OCI-LY7 (cell line): ENCODE measurements at regions not wholly inside any gene's neighbourhood (a gene's known extent, or its start where the extent isn't known, plus 50 kb on each side); places are given as distances from the start of the nearest gene placed in this dataset.

Experiments used
- BruUV-seq: library from RNA; stranded (reverse); fragments of 400-500 nt; replicated peaks from 2 replicates; lab custom pipeline; 2021; lab: Mats Ljungman, UMichigan
- CTCF ChIA-PET: fragments of 300-600 bp; sonication (Branson Sonifier 250); formaldehyde crosslinking; loops from one replicate; lab custom pipeline; 2022; ENCODE audit warnings: antibody characterized with exemption; ENCODE audit not compliant: unreplicated experiment; lab: Charles Lee
- POLR2A ChIA-PET: fragments of 300-600 bp; sonication (Branson Sonifier 250); formaldehyde crosslinking; loops from one replicate; lab custom pipeline; 2022; ENCODE audit warnings: antibody characterized with exemption; lab: Charles Lee
- DNase-seq: peaks from one replicate; pipeline ENCODE4 v3.0.0-alpha.2; 2015; ENCODE audit warnings: low spot score
- H2AFZ ChIP-seq: fragments of 200-600 bp; sonication (generic), shearing (Covaris generic); 2 replicates; pipeline ENCODE4 v1.6.1; 2014; ENCODE audit warnings: mild to moderate bottlenecking, antibody characterized with exemption, low read length, moderate library complexity
- H3K27ac ChIP-seq: fragments of 200-600 bp; sonication (generic); 2 replicates; pipeline ENCODE4 v1.5.1; 2014; ENCODE audit warnings: mixed run types, low read depth, mild to moderate bottlenecking, moderate library complexity, low read length, inconsistent platforms; ENCODE audit not compliant: poor library complexity, severe bottlenecking
- H3K36me3 ChIP-seq: fragments of 200-600 bp; sonication (generic); 2 replicates; pipeline ENCODE4 v1.6.1; 2014; ENCODE audit warnings: mild to moderate bottlenecking, antibody characterized with exemption, low read length, moderate library complexity, mixed read lengths; ENCODE audit not compliant: insufficient read depth
- H3K4me1 ChIP-seq: fragments of 200-600 bp; sonication (generic); 2 replicates; pipeline ENCODE4 v1.5.1; 2014; ENCODE audit warnings: mild to moderate bottlenecking, low read length; ENCODE audit not compliant: insufficient read depth, poor library complexity, severe bottlenecking
- H3K4me2 ChIP-seq: fragments of 200-600 bp; sonication (generic); 2 replicates; pipeline ENCODE4 v1.6.1; 2014; ENCODE audit warnings: mild to moderate bottlenecking, low read length
- H3K4me3 ChIP-seq: fragments of 200-600 bp; sonication (generic); 2 replicates; pipeline ENCODE4 v1.5.1; 2014; ENCODE audit warnings: mild to moderate bottlenecking, low read depth, low read length; ENCODE audit not compliant: poor library complexity, severe bottlenecking
- H3K79me2 ChIP-seq: fragments of 200-600 bp; sonication (generic); 2 replicates; pipeline ENCODE4 v1.6.1; 2016; ENCODE audit warnings: low read depth, mild to moderate bottlenecking, low read length, moderate library complexity, mixed read lengths; ENCODE audit not compliant: insufficient read depth
- H3K9me2 ChIP-seq: fragments of 200-600 bp; sonication (generic); 2 replicates; pipeline ENCODE4 v1.6.1; 2016; ENCODE audit warnings: mild to moderate bottlenecking, low read length, mixed read lengths; ENCODE audit not compliant: insufficient read depth
- H3K9me3 ChIP-seq: fragments of 200-600 bp; sonication (generic); 2 replicates; pipeline ENCODE4 v1.6.1; 2014; ENCODE audit warnings: mild to moderate bottlenecking, mixed run types, low read length, mixed read lengths
- H4K20me1 ChIP-seq: fragments of 200-600 bp; sonication (generic); 2 replicates; pipeline ENCODE4 v1.6.1; 2014; ENCODE audit warnings: mild to moderate bottlenecking, antibody characterized with exemption, low read length, moderate library complexity, mixed read lengths; ENCODE audit not compliant: insufficient read depth
- EZH2phosphoT487 ChIP-seq: fragments of 200-600 bp; sonication (generic); IDR thresholded peaks from 2 replicates; pipeline ENCODE4 v1.6.1; 2018; ENCODE audit warnings: low read depth, borderline replicate concordance, mild to moderate bottlenecking, mixed run types, antibody characterized with exemption, low read length, moderate library complexity, mixed read lengths
- intact Hi-C: fragments of 100-400 bp; cut with micrococcal nuclease; formaldehyde crosslinking; loops from one replicate; pipeline ENCODE4 v1.10.0; 2022; ENCODE audit not compliant: unreplicated experiment
- TF ChIP-seq, protein P1 (sequence below): fragments of 200-600 bp; sonication (generic); conservative IDR thresholded peaks from 2 replicates; pipeline ENCODE4 v1.5.1; 2014; ENCODE audit warnings: mild to moderate bottlenecking, antibody characterized with exemption, low read length, moderate library complexity, mixed read lengths

DNA sequence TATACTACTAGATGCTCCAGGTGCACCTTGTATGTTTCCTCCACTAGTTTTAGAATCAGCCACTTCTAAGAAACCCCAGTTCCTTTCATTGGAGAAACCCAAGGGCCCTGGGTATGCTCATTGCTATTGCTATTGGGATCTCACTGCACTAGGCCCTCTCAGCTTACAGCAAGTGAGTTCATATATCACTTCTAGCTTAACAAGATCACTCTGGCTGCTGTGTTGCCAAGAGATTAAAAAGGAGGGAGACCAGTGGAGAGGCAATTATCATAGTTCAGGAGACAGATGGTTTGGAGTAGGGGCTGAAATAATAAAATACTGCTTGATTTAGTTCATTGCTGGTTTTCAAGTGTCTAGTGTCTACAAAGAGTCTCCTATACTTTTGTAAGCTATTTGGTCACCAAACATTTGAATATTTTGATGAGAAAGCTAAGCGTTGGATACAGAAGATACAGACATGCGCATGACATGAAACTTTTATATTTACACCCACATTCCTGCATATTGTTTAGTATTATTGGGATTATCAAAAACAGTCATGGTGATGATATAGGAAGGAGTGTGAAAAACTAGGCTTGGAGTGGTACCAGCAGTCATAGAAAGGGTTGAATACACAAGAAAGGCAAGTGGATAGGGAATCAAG is 671.9 kb downstream of the ADGRL2 start:
- Histone ChIP-seq H3K4me3 (no peak overlapping the region), H3K79me2 (no peaks in the 10 kb centered on the region), H3K9me3 (no peaks in the 10 kb centered on the region), H3K36me3 (no peaks in the 10 kb centered on the region), H3K9me2 (no peaks in the 10 kb centered on the region), H2AFZ (no peak overlapping the region), H3K4me1 (no peaks in the 10 kb centered on the region), H3K4me2 (no peak overlapping the region), H4K20me1 (no peaks in the 10 kb centered on the region), H3K27ac (no peak overlapping the region)
- no TSS peak for BruUV-seq
- ChIA-PET CTCF (no interaction called here), POLR2A (interaction anchor here (1.2 kb wide), 1 partner anchor 8 kb away, joined by 3 read pairs; no protein-coding TSS in a partner anchor)
- intact Hi-C loops = no loop called here
- no peak for DNase-seq
- TF ChIP-seq, protein P1, sequence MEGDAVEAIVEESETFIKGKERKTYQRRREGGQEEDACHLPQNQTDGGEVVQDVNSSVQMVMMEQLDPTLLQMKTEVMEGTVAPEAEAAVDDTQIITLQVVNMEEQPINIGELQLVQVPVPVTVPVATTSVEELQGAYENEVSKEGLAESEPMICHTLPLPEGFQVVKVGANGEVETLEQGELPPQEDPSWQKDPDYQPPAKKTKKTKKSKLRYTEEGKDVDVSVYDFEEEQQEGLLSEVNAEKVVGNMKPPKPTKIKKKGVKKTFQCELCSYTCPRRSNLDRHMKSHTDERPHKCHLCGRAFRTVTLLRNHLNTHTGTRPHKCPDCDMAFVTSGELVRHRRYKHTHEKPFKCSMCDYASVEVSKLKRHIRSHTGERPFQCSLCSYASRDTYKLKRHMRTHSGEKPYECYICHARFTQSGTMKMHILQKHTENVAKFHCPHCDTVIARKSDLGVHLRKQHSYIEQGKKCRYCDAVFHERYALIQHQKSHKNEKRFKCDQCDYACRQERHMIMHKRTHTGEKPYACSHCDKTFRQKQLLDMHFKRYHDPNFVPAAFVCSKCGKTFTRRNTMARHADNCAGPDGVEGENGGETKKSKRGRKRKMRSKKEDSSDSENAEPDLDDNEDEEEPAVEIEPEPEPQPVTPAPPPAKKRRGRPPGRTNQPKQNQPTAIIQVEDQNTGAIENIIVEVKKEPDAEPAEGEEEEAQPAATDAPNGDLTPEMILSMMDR = no peak
- TF ChIP-seq EZH2phosphoT487 = no peak

GRCh38 chr1:82466891-82467290 is 666.2 kb downstream of the ADGRL2 start:
- intact Hi-C loops = no loop called here
- Histone ChIP-seq H3K79me2 (no peaks in the 10 kb centered on the region), H3K4me2 (no peak overlapping the region), H3K4me3 (no peak overlapping the region), H3K36me3 (no peaks in the 10 kb centered on the region), H4K20me1 (no peaks in the 10 kb centered on the region), H3K9me2 (no peaks in the 10 kb centered on the region), H3K27ac (no peak overlapping the region), H3K9me3 (no peaks in the 10 kb centered on the region), H2AFZ (no peak overlapping the region), H3K4me1 (no peaks in the 10 kb centered on the region)
- ChIA-PET POLR2A (no interaction called here), CTCF (no interaction called here)
- no peak for DNase-seq
- TF ChIP-seq EZH2phosphoT487 = no peak
- TF ChIP-seq, protein P1 = no peak
- no TSS peak for BruUV-seq

GRCh38 chr1:82466416-82466815 is 665.7 kb downstream of the ADGRL2 start:
- POLR2A ChIA-PET = interaction anchor here (1.2 kb wide), 1 partner anchor 8 kb away, joined by 3 read pairs; no protein-coding TSS in a partner anchor
- Histone ChIP-seq H4K20me1 (no peaks in the 10 kb centered on the region), H2AFZ (no peak overlapping the region), H3K4me2 (no peak overlapping the region), H3K9me3 (no peaks in the 10 kb centered on the region), H3K27ac (no peak overlapping the region), H3K79me2 (no peaks in the 10 kb centered on the region), H3K4me1 (no peaks in the 10 kb centered on the region), H3K9me2 (no peaks in the 10 kb centered on the region), H3K4me3 (no peak overlapping the region), H3K36me3 (no peaks in the 10 kb centered on the region)
- no peak for DNase-seq
- CTCF ChIA-PET = no interaction called here
- BruUV-seq = no TSS peak
- intact Hi-C loops = no loop called here
- TF ChIP-seq EZH2phosphoT487 = no peak
- TF ChIP-seq, protein P1 = no peak
